SK-N-SH treated with all-trans-retinoic acid at 6 μM for 48 hours (cell line): ENCODE measurements at regions not wholly inside any gene's neighbourhood (a gene's known extent, or its start where the extent isn't known, plus 50 kb on each side); places are given as distances from the start of the nearest gene placed in this dataset.

ENCODE experiments used
- ESRRG ChIP-seq: fragments of 250-450 bp; sonication (Bioruptor Pico); IDR thresholded peaks from 2 replicates; pipeline ENCODE4 v1.6.1; 2021; ENCODE audit warnings: mild to moderate bottlenecking
- PATZ1 ChIP-seq: fragments of 250-450 bp; sonication (Bioruptor Pico); IDR thresholded peaks from 2 replicates; pipeline ENCODE4 v1.8.0; 2020; ENCODE audit warnings: mild to moderate bottlenecking, moderate library complexity, borderline replicate concordance

- TF ChIP-seq ESRRG (CRISPR knock-in tag) (no peak), PATZ1 (CRISPR knock-in tag) (no peak)
These were observed 225.2 kb downstream of the SAMD5 start for GRCh38 chr6:147733686-147734085.
